GM19452 (cell line): ENCODE measurements at regions not wholly inside any gene's neighbourhood (a gene's known extent, or its start where the extent isn't known, plus 50 kb on each side); places are given as distances from the start of the nearest gene placed in this dataset.
"Not testable (repeated sequence)": the region's sequence is repeated elsewhere in the genome, so short reads cannot be mapped to it uniquely, and the experiment has no call there.

Source experiments
- ATAC-seq: cut with Tn5 transposase; IDR thresholded peaks from one replicate; pipeline ENCODE4 v1.9.1; 2021; ENCODE audit not compliant: unreplicated experiment

DNA sequence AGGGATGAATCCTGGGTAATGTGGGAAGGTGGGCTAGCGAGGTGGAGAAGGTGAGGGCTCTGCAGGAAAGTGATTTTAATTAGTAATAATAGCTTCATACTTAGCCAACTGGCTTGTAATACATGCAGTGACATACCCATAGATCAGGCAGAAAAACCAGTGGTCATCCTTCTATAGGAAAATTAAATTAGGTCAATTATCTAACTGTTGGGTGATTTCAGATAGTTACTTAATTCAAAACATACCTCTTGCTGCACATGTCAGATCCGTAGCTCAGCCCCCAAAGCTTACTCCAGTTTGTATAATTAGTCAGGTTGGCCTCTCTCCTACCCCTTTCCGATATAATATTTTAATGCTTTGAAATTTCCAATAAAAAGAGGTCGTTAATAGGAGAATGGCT is 137.0 kb downstream of the TMEM114 start:
- ATAC-seq = no peak

DNA sequence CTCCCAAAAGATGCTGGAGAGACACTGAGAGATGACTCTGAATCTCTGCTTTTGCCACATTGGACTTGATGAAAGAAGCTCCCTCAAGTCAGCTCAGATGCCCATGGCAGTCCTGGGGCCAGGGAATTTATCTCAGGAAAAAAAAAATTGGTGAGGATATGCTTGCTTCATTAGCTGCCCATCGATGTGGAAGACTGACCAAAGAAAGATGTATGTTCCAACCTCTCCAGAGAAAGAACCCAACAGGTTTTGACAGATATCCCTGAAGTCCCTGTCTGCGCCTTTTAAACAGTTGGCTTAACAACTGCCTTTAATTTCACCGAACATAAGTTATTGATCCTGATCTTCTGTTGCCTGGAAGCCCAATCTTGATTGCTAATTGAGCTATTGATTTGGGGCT is 137.4 kb downstream of the TMEM114 start:
- no peak for ATAC-seq

DNA sequence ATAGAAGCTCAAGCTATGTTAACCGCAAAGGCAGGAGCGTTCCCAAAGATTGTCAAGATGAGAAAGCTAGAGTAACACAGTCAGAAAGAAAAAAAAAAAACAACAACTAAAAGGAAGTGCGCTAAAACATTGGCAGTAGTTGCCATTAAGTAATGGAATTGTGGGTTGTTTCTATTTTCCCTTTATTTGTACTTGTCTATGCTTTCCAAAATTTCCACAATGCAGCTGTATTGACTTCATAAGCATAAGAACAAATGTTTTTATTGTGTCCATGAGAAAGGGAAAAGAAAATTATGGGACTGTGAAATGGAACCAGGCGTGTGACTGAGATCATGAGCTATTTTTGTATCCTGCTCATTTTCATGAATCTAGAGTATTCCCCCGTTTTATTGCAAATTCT is 153.4 kb downstream of the TMEM114 start:
- no peak for ATAC-seq

DNA sequence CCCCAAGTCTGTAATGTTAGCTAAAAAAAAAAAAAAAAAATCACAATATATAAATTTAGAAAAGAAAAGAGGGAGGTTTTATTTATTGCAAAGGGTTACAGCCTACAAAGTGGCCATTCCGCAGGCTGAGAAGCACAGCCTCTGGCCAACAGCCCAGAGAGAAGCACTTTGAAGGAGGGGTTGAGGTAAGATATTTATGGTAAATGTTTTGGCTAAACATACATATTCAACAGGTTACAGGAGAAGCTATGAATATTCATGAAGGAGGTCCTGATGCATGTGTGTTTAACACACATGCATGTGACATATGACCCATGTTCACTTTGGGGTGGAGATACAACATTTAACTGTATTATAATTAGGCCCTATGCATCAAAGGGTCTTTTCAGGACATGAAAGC is 158.5 kb downstream of the TMEM114 start:
- ATAC-seq = no peak

DNA sequence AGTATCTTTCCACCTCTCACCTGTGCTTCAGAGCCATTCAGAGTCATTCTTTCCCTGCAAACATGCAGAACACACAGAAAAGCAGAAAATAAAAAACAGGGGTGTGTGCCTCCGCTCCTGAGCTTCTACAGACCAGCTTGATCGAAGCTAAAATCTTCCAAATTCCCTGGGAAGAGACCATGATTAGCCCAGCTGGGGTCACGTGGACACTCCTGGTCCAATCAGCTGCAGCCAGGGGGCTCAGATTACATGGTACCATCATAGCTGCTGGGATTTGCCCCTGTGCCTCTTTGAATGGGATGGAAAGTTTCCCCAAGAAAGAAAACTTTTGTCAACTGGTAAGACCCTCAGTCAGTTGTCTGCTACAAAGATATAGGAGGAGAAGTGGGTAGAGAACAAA is 159.9 kb downstream of the TMEM114 start:
- ATAC-seq = no peak

DNA sequence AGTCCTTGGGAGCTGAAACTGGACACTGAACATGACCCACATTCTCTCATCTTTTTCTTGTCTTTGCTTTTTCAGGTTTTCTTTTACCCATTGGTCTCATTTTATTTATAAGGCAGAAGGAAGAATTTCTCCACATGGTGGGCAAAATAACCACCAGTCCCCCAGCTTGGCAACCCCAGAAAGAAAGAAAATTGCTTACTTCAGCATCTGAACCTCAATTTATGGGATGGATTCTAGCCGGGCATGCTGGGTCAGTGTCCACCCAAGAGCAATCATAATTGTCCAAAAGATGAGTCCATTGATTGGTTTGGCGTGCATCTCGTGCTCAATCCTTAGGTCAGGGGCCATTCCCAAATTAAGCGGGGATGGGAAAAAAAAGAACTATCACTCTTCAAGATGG is 163.7 kb downstream of the TMEM114 start:
- no peak for ATAC-seq

DNA sequence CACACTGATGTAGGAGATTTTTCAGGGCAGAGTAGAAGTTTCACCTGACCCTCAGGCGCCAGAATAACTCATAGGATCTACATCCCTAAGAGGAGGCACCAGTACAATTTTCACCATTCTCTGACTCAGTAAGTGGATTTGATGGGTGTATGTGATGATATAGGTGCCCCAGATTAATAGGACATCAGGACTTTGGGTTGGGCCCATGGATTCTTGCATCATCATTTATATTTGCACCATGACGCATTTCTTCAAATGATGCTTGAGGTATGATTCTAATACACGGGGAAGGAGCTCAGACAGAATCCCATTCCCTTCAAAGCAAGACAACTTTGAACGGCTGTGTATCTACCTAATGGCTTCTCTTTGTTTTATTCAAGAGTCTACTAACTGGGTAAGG is 173.2 kb downstream of the TMEM114 start:
- ATAC-seq = no peak

DNA sequence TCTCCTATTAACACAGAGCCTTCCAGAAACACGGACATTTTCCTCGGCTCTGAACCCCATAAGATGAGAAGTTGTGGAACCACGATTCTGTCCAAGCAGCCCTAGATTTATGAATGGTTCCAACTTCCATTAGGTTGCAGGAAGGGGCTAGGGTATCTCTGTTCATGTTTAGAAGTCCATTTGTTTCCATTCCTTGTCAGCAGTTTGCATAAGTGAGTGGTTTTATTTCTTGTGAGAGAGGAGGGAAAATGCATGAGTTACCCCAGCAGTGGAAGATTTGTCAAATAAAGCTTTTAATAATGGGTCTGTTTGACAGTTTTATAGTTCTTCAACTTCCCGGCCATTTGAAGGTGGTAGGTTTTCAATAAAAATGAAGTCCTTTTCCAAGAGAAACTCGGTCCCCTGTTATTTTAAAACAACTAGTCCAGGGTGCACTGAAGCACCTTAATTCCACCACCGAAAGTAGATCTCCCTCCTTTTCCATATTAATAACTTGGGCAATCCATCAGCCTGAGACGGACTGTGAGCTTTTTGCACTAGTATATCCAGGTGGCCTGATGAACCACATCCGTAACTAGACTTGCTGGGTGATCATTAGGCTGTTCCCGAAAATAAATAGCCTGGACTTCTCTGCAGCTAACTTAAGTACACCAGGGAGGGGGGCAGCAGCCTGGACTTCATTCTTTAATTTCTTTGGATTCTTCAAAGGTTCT is 181.3 kb downstream of the TMEM114 start:
- no peak for ATAC-seq

DNA sequence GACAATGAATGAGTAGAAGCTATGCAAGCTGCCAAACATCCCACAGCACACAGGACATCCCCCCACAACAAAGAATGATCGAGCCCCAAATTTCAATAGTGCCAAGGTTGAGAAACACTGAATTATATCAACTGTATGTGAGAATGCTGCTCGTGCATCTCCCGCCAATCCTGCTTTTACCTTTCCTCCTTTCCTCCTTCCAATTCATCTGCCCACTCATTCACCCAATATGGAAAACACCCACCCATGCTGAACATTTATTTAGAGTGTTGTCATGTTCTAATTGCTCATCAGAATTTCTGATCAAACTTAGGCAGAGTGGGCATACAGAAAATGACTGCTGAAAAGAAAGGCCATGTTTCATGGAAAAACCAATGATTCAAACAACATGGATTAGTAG is 183.0 kb downstream of the TMEM114 start:
- no peak for ATAC-seq

DNA sequence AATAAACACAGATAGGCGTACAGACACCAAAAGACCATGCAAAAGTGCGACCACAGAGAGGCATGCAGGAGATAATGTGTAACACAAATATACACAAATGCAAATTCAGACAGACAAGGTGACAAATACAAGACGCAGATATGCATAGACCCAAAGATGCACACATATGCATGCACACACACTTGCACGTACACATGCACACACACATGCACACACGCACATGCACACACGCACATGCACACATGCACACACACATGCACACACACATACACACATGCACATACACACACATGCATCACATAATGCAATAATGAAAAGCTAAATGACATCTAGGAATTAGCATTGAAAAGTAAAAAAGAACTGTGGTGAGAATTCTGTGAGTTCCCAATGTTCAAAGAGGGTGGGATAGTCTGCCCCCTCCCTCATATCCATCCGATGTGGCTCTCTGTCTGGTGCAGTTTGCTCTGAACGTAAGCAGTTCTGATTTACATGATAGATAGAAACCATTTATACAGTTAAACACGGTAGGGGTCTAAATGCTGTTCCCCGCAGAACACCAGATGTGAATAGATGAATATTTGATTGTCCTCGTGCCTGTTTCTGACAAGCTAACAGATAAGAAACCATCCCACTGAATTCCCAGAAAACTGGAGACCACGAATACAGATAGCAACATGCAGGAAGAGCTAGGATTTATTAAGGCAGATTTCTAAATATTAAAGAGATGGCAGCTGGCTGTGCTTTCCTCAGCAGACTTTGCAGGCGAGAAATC is 186.1 kb downstream of the TMEM114 start:
- ATAC-seq = no peak

DNA sequence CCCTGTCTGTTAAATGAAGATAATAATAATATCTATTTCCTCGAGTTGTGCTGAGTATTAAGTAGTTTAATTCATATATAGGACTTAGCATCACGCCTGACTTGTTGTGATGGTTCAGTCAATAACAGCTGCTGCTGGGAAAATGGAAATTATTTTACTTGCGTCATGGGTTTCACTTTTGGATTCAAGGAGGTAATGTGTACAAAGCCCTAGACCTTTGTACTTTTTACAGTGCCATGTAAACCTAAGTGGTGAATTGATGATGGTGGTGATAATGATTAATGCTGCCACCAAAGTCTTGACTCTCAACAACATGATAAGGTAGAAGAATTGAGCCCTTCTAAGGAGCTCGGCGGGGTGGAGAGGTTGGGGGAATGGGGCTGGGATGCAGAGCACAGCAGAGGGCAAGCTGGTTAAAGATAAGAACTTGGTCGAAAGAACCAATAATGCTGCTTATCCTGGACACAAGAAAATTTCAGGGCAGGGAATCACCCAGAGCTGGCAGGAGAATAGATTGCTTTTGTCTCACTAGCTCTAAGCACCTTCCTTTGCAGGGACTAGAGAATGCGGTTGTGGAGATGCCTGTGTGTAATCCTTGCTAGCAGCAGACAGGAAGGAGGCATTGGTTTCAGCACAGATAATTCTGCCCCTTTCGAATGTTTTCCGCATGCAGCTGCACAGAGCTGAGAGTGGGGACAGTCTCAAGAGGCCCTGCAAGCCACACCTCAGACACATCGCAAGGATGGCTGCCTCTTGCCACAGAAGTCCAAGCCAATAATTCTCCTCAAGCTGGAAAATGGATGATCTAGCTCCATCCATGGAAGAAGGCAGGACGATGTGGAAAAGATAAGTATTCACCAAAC is 187.1 kb downstream of the TMEM114 start:
- no peak for ATAC-seq

DNA sequence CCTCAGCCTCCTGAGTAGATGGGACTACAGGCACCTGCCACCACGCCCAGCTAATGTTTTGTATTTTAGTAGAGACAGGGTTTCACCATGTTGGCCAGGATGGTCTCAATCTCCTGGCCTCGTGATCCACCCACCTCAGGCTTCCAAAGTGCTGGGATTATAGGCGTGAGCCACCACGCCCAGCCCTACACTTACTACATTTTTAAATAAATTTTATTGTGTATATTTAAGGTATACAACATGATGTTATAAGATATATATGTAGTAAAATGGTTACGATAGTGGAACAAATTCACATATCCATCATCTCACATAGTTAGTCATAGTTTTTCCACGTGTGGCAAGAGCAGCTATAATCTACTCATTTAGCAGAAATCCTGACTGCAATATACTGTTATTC is 189.6 kb downstream of the TMEM114 start:
- not testable (repeated sequence) for ATAC-seq

DNA sequence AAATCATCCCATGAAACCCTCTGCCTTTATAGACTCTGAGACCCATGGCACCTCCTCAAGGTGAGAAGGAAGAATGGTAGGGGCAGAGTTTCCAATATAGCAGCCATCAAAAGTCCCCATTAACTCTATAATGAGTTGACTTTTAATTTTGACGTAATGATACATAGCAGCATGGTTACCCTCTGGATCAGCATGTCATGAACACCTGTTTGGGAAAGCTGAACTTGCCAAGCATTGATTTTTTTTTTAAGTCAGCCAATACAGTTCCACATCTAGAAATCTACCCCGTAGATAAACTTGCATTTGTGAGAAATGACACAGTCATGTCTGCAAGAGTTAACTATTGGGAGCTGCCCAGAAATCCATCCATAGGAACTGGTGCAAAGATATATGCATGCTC is 191.8 kb downstream of the TMEM114 start:
- ATAC-seq = no peak

DNA sequence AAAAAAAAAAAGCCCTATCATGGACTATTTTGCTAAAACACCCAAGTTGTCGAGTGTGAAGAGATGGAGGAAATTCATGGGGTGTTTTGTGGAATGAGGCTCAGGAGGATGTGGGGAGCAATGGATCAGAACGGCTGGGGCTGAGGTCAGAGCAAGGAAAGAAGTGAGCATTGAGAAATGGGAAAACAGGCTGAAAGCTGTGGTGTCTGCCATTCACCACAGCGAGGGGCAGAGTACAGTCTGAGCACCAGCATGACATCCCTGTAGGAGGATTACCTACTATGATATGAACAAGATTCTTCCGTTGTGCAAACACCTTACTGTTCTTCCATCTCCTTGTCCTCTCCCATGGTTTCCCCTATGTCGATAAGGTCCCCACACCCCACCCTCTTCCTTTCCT is 193.1 kb downstream of the TMEM114 start:
- no peak for ATAC-seq

DNA sequence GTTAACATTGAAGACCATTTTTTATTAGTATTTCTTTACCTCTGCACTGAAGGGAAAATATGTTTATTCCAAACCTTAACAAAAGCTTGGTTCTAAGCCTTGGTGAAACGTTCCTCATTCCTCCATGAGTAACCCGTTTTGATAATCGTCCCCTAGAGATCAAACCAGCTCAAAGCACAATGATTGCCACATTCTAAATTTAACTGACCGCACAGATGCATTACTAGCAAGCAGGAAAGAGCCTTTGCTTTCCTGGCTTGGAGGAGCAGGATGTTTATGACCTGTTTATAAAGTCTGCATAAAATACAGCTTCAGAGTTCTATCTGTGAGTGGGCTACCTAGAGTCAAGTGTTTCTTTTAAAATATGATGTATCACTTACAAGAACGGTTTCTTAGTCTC is 193.8 kb downstream of the TMEM114 start:
- ATAC-seq = no peak

DNA sequence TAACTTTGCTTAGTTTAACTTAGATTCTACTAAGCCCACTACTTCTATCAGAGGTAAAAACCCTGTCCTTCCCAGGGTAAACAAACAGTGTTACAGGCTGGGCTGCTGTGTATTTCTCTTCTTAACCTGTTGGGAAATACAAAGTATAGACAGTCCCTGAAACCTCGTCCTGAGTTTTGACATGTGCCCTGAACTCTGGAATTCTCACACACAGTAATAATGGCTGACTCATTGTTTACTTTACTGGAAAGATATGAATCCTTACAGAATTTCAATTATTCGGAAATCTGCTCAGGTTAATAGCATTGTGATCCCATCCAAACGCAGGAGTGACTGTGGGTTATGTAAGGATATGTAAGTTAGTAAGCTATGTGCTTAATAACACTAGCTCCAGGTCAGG is 199.1 kb downstream of the TMEM114 start:
- ATAC-seq = no peak

DNA sequence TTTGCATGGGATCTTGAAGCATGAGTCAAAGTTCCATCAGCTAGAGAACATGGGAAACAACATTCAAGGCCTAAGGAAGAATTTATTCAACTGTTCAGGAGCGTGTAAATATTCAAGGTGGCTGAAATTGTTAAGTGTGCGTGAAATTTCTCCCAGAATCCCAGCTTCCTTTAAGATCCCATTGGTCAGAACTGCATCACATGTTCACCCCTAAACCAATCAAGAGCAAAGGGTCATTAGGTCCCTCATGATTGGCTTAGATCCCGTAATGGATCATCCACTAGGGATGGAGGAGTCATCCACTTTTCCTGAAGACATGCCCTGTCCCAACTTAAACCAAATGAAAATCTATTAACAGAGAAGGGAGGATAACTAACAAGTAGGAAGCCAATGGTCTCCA is 201.6 kb downstream of the TMEM114 start:
- no peak for ATAC-seq

DNA sequence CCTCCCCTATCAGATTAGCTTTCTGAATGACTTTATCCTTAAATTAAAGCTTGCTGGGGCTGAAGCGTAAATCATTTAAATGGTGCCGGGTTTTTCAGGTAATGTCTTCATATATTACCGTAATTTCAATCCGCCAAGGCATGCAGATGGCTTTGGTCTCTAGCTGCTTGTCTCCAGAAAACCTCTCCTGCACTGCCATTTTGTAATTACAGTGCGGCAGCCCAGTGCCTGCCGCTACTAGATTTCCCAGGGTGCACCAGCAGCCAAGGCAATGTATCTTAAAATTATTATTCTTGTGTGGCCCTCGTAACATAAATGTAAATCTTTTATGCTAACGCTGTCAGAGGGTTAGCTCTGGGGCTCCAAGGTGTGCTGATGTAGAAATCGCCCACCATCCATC is 208.5 kb downstream of the TMEM114 start:
- ATAC-seq = no peak

DNA sequence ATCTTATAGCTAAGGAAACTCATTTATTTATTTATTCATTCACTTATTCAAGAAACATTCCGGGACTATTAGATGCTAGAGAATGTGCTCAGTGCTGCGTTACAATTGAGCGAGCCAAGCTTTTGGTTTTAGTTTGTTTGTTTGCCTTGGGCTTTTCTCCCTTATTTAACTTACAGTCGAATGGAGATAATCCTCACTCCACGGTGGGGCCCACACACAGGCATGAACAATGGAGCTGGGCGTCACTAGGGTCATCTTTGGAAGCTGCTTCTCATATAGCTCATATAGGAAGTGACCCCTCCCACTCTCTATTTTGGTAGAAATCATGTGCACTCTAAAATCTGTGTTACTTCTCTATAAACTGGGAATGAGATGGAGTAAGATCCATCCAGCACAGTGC is 210.0 kb downstream of the TMEM114 start:
- no peak for ATAC-seq

DNA sequence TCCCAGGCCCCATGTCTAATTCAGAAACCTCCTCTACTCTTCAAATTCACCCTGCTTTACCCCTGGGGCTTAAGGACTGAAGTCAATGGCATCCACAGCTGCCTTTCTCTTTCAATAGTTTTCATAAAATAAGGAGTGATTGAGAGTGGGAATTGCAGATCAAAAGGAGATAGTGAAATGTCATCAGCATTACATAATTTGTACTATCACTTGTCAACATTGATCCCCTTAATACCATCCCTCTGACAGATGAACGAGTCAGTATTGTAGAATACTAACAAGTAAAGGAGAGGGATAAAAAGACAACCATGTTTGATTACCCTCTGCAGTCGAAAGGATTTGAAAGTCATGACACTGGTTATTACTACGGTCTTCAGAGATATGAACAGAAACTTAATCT is 212.4 kb downstream of the TMEM114 start:
- no peak for ATAC-seq

DNA sequence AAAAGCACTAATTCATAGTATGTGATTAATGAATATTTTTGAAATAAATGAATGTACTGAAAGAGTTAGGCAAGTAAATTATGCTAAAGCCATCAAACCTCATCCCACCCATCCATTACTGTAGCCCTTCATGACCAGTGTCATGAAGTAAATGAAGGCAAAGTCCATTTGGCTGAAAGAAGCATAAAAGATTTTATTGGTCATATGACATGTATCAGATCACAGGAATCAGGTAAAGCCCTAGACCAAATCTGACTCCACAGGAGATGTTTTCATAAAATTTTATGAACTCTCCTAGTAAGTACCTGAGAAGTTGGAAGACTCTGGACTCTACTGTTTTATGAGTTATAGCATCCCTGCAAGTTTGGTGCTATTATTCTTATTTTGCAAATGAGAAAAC is 213.5 kb downstream of the TMEM114 start:
- ATAC-seq = no peak

DNA sequence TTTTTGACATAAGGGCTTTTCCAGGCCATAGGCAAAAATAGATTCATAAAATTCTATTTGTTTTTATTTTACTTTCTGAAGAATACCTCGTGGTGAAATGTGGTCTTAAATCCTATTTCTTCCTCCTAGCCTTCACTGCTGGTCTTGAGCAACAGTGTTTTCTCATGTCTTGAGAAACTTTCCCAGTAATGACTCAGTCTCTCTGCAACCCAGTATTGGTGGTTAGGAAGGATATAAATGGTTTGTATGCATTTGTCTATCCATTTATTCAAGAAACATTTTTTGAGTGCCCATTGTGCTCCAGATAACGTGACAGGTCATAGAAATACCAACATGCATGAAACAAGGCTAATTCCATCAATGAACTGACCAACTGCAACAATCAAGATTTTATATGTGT is 213.9 kb downstream of the TMEM114 start:
- no peak for ATAC-seq
